Activated CD8-positive, alpha-beta T cell treated with anti-CD3 and anti-CD28 coated beads, Interleukin-2, amount 10 ng/mL, durations not matched to agents 7 days and 5 days (primary cell): ENCODE measurements at regions not wholly inside any gene's neighbourhood (a gene's known extent, or its start where the extent isn't known, plus 50 kb on each side); places are given as distances from the start of the nearest gene placed in this dataset.
"Not testable (repeated sequence)": the region's sequence is repeated elsewhere in the genome, so short reads cannot be mapped to it uniquely, and the experiment has no call there.

Experiments
- ATAC-seq: fragments of 150-1000 bp; cut with Tn5 transposase; one replicate; pipeline ENCODE4 v1.10.0; 2021; ENCODE audit warnings: moderate library complexity
- CTCF ChIA-PET: fragments of 350-600 bp; sonication (Branson Sonifier 250); formaldehyde crosslinking; loops from one replicate; lab custom pipeline; 2021; ENCODE audit warnings: antibody characterized with exemption; lab: Charles Lee
- POLR2A ChIA-PET: fragments of 350-600 bp; sonication (Branson Sonifier 250); formaldehyde crosslinking; loops from one replicate; lab custom pipeline; 2021; ENCODE audit warnings: antibody characterized with exemption; lab: Charles Lee
- DNase-seq: peaks from one replicate; pipeline ENCODE4 v3.0.0-alpha.2; 2020
- H3K27ac Mint-ChIP-seq: one replicate; pipeline ENCODE4 v1.8.0; 2021; ENCODE audit warnings: mild to moderate bottlenecking, mixed read lengths
- H3K27me3 Mint-ChIP-seq: one replicate; pipeline ENCODE4 v1.8.0; 2021; ENCODE audit warnings: low read depth, mixed read lengths
- H3K36me3 Mint-ChIP-seq: one replicate; pipeline ENCODE4 v1.8.0; 2021; ENCODE audit warnings: low read depth, mixed read lengths
- H3K4me1 Mint-ChIP-seq: one replicate; pipeline ENCODE4 v1.8.0; 2021; ENCODE audit warnings: low read depth, mixed read lengths
- H3K4me3 Mint-ChIP-seq: one replicate; pipeline ENCODE4 v1.8.0; 2021; ENCODE audit warnings: mild to moderate bottlenecking, mixed read lengths
- H3K9me3 Mint-ChIP-seq: one replicate; pipeline ENCODE4 v1.8.0; 2022; ENCODE audit warnings: mixed read lengths; ENCODE audit not compliant: insufficient read depth

DNA sequence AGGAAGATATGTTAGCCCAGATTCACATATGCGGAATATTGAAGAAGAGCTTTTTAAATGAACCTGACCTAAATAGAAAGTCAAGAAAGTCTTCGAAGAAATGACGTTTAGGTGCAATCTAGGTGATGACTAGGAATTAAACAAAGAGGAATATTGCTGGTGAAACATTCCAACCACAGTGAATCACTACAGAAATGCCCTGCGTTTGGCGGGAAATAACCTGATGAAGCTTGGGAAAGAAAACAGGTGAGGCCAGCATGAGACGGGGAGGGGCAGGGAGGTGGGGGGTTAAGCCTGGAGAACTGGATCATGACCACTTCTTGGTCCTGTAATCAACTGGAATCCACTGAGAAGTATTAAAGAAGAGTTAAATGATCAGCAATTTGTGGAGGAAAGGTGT is 299.4 kb upstream of the VSTM2A start:
- no peak overlapping the region for H3K4me3 Mint-ChIP-seq
- no peaks in the 10 kb centered on the region for H3K27me3 Mint-ChIP-seq
- CTCF ChIA-PET = no interaction called here

DNA sequence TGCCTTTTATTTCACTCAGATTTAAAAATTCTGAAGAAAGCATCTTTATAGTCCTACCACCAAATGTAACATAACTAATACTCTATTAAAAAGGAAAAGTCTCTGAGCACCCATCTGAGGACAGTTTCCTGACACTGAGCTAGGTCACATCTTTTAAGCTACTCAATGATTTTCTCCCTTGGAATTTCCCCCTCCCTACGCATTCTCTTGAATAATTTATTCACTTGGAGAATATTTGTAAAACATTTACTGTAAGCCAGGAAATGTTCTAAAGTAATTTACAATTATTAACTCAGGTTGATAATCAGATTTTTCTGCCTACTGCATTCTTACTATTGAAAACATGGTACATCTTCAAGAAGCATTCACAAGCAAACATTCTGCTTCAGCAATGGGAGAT is 297.2 kb upstream of the VSTM2A start:
- Mint-ChIP-seq H3K36me3 (no peaks in the 10 kb centered on the region), H3K4me3 (no peak overlapping the region), H3K9me3 (peaks cover 24% of the 10 kb centered on the region), H3K4me1 (no peaks in the 10 kb centered on the region), H3K27ac (no peak overlapping the region), H3K27me3 (no peaks in the 10 kb centered on the region)
- POLR2A ChIA-PET = no interaction called here
- ATAC-seq (no peak), DNase-seq (no peak)
- CTCF ChIA-PET = no interaction called here

More for the DNA sequence above, 299.4 kb upstream of the VSTM2A start:
- no peak for ATAC-seq
- Mint-ChIP-seq H3K9me3 (peaks cover 27% of the 10 kb centered on the region), H3K36me3 (no peaks in the 10 kb centered on the region), H3K4me1 (no peaks in the 10 kb centered on the region), H3K27ac (no peak overlapping the region)
- POLR2A ChIA-PET = no interaction called here
- DNase-seq = no peak

DNA sequence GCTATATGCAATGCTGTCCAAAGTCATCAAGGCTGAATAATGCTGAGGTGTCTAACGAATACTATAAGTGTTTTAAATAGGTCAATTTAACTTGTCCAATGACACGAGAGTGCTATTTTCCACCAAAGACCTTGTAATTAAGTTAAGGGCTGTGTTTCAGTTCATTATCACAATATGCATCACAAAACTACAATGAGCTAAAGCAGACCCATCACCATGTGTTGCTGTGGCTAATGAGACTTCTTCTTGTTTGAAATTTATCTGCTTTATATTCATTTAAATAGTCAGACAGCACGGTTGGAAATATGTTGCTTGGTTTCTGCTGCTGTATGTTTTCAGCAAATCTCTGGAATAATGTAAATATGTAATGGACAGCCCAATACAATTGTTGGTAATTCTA is 292.5 kb upstream of the VSTM2A start:
- Mint-ChIP-seq H3K27ac (no peak overlapping the region), H3K27me3 (no peaks in the 10 kb centered on the region), H3K9me3 (peaks cover 21% of the 10 kb centered on the region), H3K4me3 (no peak overlapping the region), H3K36me3 (no peaks in the 10 kb centered on the region), H3K4me1 (no peaks in the 10 kb centered on the region)
- no peak for DNase-seq
- CTCF ChIA-PET = no interaction called here
- POLR2A ChIA-PET = no interaction called here
- ATAC-seq = no peak

DNA sequence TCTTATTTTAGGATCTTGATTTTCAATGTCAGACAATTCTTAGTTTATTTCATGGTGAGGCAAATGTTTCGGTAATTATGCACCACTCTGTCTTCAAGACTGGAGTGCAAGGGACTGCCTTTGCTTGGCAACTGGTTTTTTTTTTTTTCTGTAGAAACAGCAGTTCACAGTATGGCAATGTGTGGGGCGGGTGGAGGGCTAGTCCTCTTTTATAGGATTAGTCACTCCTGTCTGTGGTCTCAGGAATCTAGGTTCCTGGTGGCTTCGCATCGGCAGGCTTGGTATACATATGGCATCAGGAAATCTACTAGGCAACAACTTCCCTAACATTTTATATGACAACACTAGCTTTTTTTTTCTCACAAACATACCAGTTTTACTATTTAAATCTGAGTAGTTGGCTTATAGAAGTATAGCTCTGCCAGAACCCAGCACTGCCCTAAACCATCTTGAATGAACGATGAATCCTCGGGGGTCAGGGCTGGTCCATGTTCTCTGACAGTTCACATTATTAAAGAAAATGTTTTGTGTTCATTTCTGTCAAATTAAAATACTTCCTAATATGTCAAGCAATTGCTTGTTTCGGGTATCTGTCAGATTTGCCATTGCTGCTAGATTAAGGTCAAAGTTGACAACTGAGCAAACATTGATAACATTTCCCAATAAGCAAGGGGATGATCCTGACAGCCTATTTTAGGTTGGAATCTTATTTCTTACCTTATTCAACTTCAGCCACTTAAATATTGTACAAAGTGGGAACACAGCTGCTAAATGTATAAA is 289.7 kb upstream of the VSTM2A start:
- H3K27me3 Mint-ChIP-seq = no peaks in the 10 kb centered on the region
- H3K27ac Mint-ChIP-seq = no peak overlapping the region
- no peaks in the 10 kb centered on the region for H3K4me1 Mint-ChIP-seq
- POLR2A ChIA-PET = no interaction called here
- H3K9me3 Mint-ChIP-seq = peaks cover 24% of the 10 kb centered on the region
- H3K4me3 Mint-ChIP-seq = no peak overlapping the region
- H3K36me3 Mint-ChIP-seq = no peaks in the 10 kb centered on the region
- ATAC-seq (no peak), DNase-seq (no peak)
- CTCF ChIA-PET = no interaction called here

DNA sequence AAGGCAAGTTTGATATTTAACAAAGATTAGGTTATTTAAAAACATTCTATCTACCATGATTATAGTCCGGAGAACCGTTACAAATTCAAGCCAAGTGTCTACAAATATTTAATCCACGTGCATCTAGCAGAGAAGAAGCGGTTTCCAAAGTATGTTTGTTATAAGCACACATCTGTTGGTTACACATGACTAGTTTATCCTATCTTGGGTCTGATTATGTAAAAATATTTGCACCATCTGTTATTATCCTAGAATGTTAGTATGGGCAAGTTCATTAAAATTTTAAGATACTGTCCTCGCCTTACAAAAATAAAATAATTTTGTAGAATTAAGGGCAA is 289.2 kb upstream of the VSTM2A start:
- ATAC-seq (no peak), DNase-seq (no peak)
- ChIA-PET CTCF (no interaction called here), POLR2A (no interaction called here)
- Mint-ChIP-seq H3K4me1 (no peaks in the 10 kb centered on the region), H3K27me3 (no peaks in the 10 kb centered on the region), H3K27ac (no peak overlapping the region), H3K9me3 (peaks cover 26% of the 10 kb centered on the region), H3K4me3 (no peak overlapping the region), H3K36me3 (no peaks in the 10 kb centered on the region)

DNA sequence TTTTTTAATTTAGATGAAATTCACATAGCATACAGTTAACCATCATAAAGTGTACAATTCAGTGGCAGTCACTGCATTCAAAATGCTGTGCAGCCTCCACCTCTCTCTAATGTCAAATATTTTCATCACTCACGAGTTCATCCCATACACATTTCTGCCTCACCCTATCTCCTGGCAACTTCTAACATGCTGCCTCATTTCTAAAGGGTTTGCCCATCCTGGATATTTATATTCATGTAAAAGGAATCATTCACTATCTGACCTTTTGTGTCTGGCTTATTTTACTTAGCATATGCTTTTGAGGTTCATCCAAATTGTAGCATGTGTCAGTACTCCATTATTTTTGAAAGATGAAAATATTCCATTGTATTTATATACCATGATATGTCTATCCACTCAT is 286.9 kb upstream of the VSTM2A start:
- Mint-ChIP-seq H3K4me1 (no peaks in the 10 kb centered on the region), H3K27ac (no peak overlapping the region), H3K36me3 (no peaks in the 10 kb centered on the region), H3K27me3 (no peaks in the 10 kb centered on the region), H3K9me3 (peaks cover 26% of the 10 kb centered on the region), H3K4me3 (no peak overlapping the region)
- ChIA-PET CTCF (no interaction called here), POLR2A (no interaction called here)
- DNase-seq (no peak), ATAC-seq (no peak)

DNA sequence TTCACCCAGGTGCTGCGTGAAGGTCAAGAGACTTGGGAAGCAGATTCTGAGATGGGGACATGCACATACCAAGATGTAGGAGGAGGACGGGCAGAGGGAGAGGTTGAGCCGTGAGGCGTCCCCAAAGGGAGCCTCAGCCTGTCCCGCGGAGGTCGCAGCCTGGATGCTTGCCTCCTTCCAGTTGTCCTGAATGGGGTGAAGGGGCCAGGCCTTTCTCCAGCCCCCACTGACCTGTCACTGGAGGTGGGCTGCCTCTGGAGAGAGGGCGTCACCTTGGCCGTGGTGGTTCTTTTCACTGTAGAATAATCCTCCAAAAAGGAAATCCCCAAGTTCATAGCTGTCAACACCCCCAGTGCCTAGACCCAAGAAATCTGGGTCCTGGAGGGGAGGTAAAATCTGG is 283.0 kb upstream of the VSTM2A start:
- CTCF ChIA-PET = no interaction called here
- Mint-ChIP-seq H3K4me1 (no peaks in the 10 kb centered on the region), H3K27me3 (no peaks in the 10 kb centered on the region), H3K27ac (no peak overlapping the region), H3K36me3 (no peaks in the 10 kb centered on the region), H3K9me3 (peaks cover 27% of the 10 kb centered on the region), H3K4me3 (no peak overlapping the region)
- DNase-seq (no peak), ATAC-seq (no peak)
- POLR2A ChIA-PET = no interaction called here

DNA sequence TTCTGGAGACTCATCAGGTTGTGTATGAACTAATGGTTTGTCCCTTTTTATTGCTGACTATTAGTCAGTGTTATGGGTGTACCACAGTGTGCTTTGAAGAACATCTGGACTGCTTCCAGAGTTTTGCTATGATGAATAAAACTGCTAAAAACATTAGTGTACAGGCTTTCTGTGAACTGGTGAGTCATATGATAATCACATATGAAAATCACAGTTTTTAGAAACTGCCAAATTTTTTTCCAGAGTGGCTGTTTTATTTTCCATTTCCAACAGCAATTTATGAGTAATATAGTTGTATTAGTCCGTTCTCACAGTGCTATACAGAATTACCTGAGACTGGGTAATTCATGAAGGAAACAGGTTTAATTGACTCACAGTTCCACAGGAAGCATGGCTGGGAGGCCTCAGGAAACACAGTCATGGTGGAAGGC is 281.2 kb upstream of the VSTM2A start:
- ChIA-PET CTCF (no interaction called here), POLR2A (no interaction called here)
- no peaks in the 10 kb centered on the region for H3K36me3 Mint-ChIP-seq
- H3K4me1 Mint-ChIP-seq = no peaks in the 10 kb centered on the region
- DNase-seq (no peak), ATAC-seq (no peak)
- no peak overlapping the region for H3K27ac Mint-ChIP-seq
- H3K9me3 Mint-ChIP-seq = peaks cover 37% of the 10 kb centered on the region
- H3K27me3 Mint-ChIP-seq = no peaks in the 10 kb centered on the region
- no peak overlapping the region for H3K4me3 Mint-ChIP-seq

DNA sequence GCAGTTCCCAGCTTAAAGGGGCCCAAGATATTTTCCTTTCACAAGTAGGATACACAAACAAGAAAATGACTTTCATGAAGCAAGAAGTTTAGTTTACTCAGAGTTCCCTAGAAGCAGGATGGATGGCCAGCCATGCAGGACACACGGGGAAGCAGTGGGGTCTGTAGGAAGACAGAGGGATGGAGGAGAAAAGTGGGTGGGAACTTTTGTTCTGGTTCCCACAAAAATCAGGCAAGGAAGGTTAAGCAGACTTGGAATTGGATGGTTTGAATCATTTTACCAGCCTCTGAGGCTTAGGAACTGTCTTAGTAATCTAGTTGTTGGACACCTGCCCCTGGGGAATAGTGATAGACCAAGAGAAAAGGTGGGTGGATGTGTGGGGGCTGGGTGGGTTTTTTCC is 263.3 kb upstream of the VSTM2A start:
- CTCF ChIA-PET = no interaction called here
- Mint-ChIP-seq H3K27ac (no peak overlapping the region), H3K27me3 (no peaks in the 10 kb centered on the region), H3K9me3 (peaks cover 23% of the 10 kb centered on the region), H3K4me1 (no peaks in the 10 kb centered on the region), H3K4me3 (no peak overlapping the region), H3K36me3 (no peaks in the 10 kb centered on the region)
- POLR2A ChIA-PET = no interaction called here
- ATAC-seq = no peak
- no peak for DNase-seq

DNA sequence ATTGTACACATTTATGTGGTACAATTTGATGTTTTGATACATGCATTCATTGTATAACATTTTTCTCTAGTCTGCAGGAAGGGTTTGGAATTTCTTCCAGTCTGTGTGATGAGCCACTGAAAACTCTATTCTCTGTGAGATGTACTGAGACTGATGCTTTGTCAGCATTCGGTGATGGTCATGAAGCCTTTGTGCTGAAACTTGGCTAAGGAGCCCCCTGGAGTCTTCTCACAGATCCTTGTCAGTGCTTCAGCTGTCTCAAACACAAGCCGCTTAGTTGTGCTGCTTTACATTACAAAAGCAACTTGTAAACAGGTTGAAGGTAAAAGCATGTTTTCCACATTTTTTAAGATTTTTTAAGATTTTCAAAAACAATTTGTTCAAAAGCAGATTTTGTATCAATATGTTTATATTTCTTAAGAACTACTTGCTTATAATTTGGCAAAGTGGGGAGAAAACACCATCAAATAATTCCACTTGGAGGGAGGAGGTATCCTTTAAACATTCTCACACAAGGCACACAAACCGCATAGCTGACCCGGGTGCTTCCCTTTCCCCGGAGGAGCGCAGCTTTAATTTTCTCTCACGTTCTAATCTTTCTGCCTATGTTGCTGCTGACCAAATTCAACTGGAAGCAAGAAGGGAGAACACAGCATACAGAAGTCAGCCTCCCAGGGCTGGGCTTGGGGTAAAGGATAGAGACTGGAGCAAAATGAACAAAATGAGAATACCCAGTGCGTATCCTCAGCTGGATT is 249.8 kb upstream of the VSTM2A start:
- Mint-ChIP-seq H3K4me3 (no peak overlapping the region), H3K4me1 (no peaks in the 10 kb centered on the region), H3K27ac (no peak overlapping the region), H3K9me3 (peaks cover 22% of the 10 kb centered on the region), H3K36me3 (no peaks in the 10 kb centered on the region), H3K27me3 (no peaks in the 10 kb centered on the region)
- no peak for ATAC-seq
- CTCF ChIA-PET = no interaction called here
- POLR2A ChIA-PET = no interaction called here
- DNase-seq = no peak

DNA sequence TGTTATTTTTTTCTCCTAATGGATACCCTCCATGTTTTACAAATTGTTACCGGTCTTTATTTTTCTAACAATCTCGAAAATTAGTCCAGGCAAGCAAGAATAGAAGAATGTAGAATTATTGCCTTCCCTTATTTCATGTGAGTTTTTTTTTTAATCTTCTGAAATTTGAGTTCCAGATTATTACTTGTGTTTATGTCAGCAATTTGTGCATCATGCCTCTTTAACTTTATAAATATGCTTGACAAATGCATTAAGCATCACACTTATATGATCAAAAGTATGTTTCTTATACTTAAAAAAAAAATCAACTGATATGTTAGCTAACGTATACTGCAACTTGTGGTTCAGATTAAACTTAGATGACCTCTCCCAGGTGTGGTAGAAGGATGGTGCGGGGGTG is 242.7 kb upstream of the VSTM2A start:
- no peak for DNase-seq
- POLR2A ChIA-PET = no interaction called here

DNA sequence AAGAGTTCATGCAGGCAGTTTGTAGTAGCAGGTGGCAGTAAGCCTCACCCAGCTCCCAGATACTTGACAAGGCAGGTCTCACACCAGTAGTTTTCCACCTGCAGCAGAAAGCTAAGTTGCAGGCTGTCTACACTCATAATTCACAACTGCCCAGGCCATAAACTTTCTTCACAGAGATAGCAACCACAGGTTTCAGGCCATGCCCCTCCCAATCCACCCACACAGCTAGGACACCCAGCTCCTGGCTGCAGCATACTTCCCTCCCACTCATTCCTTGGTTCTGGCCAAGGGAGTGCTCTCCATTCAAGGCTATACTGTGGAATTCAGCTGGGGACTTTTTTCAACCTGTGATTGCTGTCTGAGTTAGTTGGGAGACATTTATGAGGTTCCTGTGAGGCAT is 226.2 kb upstream of the VSTM2A start:
- H3K36me3 Mint-ChIP-seq, H3K27ac Mint-ChIP-seq, DNase-seq, H3K9me3 Mint-ChIP-seq, ATAC-seq, CTCF ChIA-PET, H3K4me3 Mint-ChIP-seq, H3K27me3 Mint-ChIP-seq, POLR2A ChIA-PET, H3K4me1 Mint-ChIP-seq: not testable (repeated sequence)

More for the DNA sequence above, 242.7 kb upstream of the VSTM2A start:
- Mint-ChIP-seq H3K4me1 (no peaks in the 10 kb centered on the region), H3K36me3 (no peaks in the 10 kb centered on the region), H3K4me3 (no peak overlapping the region), H3K27me3 (no peaks in the 10 kb centered on the region), H3K9me3 (peaks cover 34% of the 10 kb centered on the region), H3K27ac (no peak overlapping the region)
- CTCF ChIA-PET = no interaction called here
- no peak for ATAC-seq
